Left lung (tissue), 4 donors: ENCODE measurements at regions not wholly inside any gene's neighbourhood (a gene's known extent, or its start where the extent isn't known, plus 50 kb on each side); places are given as distances from the start of the nearest gene placed in this dataset.

Experiments
- ATAC-seq: fragments of 200-7000 bp; cut with Tn5 transposase; one replicate; pipeline ENCODE4 v1.9.1; 2020; ENCODE audit warnings: moderate library complexity
- DNase-seq, 4 donors: peaks; one replicate each; pipeline ENCODE4 v3.0.0-alpha.2; 2013 to 2020
- H3K27ac ChIP-seq, 2 donors: fragments of 200-600 bp; sonication (generic) in 1 of 2; one replicate each; pipeline versions ENCODE4 v1.5.0 to v1.8.0; 2020 to 2021
- H3K27me3 ChIP-seq, 2 donors: fragments of 200-600 bp; sonication (generic) in 1 of 2; one replicate each; pipeline versions ENCODE4 v1.5.0 to v1.8.0; 2020 to 2021
- H3K36me3 ChIP-seq, 2 donors: fragments of 200-600 bp; sonication (generic) in 1 of 2; one replicate each; pipeline versions ENCODE4 v1.5.0 to v1.8.0; 2020 to 2021
- H3K4me1 ChIP-seq, 2 donors: fragments of 200-600 bp; one replicate each; pipeline ENCODE4 v1.8.0; 2021
- H3K4me3 ChIP-seq, 2 donors: fragments of 200-600 bp; sonication (generic) in 1 of 2; one replicate each; pipeline versions ENCODE4 v1.5.0 to v1.8.0; 2020 to 2021; ENCODE audit warnings: mild to moderate bottlenecking in 1 of 2
- H3K9me3 ChIP-seq, 2 donors: fragments of 200-600 bp; sonication (generic) in 1 of 2; one replicate each; pipeline versions ENCODE4 v1.5.0 to v1.8.0; 2020 to 2021
- CTCF ChIP-seq, 2 donors: fragments of 200-600 bp; sonication (generic) in 1 of 2; IDR thresholded peaks; one replicate each; pipeline versions ENCODE4 v1.5.0 to v1.8.0; 2021; ENCODE audit warnings: antibody characterized with exemption in 2 of 2
- intact Hi-C, 2 donors: fragments of 100-400 bp; cut with DNase I; formaldehyde crosslinking; loops; one replicate each; pipeline versions ENCODE4 v1.11.2 to v1.14.2; 2022
- donor health status: DM: no; HTN: yes; CAD: no.
- donor health status: DM: no; HTN: no; CAD: no.

GRCh38 chr2:41502752-41503151, 545.1 kb upstream of the PKDCC start:
- H3K4me1 ChIP-seq, result no peaks in the 10 kb centered on the region
- no peak overlapping the region for H3K4me3 ChIP-seq
- intact Hi-C loops, result no loop called here
- H3K36me3 ChIP-seq, result no peaks in the 10 kb centered on the region
- no peak for DNase-seq
- no peak for TF ChIP-seq CTCF (IDR thresholded peaks at IDR 0.05)
- H3K27me3 ChIP-seq, result no peaks in the 10 kb centered on the region
- no peak for ATAC-seq
- no peak overlapping the region for H3K27ac ChIP-seq
- H3K9me3 ChIP-seq, result peaks cover 0 to 35% of the 10 kb centered on the region in 2 donors

- no peaks in the 10 kb centered on the region for H3K4me1 ChIP-seq
- H3K4me3 ChIP-seq, result no peak overlapping the region
- no peaks in the 10 kb centered on the region for H3K36me3 ChIP-seq
- TF ChIP-seq CTCF (IDR thresholded peaks at IDR 0.05), result no peak
- no peak overlapping the region for H3K27ac ChIP-seq
- no peak for DNase-seq
- ATAC-seq, result no peak
- H3K9me3 ChIP-seq, result peaks cover 0 to 22% of the 10 kb centered on the region in 2 donors
- intact Hi-C loops, result no loop called here
- H3K27me3 ChIP-seq, result no peaks in the 10 kb centered on the region
Measured at GRCh38 chr2:41504532-41504931, 543.3 kb upstream of the PKDCC start.

- DNase-seq (no peak), ATAC-seq (no peak)
- Histone ChIP-seq H3K27ac (no peak overlapping the region), H3K4me1 (no peaks in the 10 kb centered on the region), H3K9me3 (no peaks in the 10 kb centered on the region), H3K36me3 (no peaks in the 10 kb centered on the region), H3K4me3 (no peak overlapping the region), H3K27me3 (no peaks in the 10 kb centered on the region)
- TF ChIP-seq CTCF (IDR thresholded peaks at IDR 0.05), result no peak
- intact Hi-C loops, result no loop called here
Measured at GRCh38 chr2:41510108-41510507, 537.7 kb upstream of the PKDCC start.

GRCh38 chr2:41521211-41521610, 526.6 kb upstream of the PKDCC start:
- H3K4me3 ChIP-seq, result no peak overlapping the region
- H3K9me3 ChIP-seq, result peaks cover 0 to 3% of the 10 kb centered on the region in 2 donors
- no peaks in the 10 kb centered on the region for H3K4me1 ChIP-seq
- H3K36me3 ChIP-seq, result no peaks in the 10 kb centered on the region
- DNase-seq, result no peak
- H3K27me3 ChIP-seq, result no peaks in the 10 kb centered on the region
- ATAC-seq, result no peak
- no peak for TF ChIP-seq CTCF (IDR thresholded peaks at IDR 0.05)
- H3K27ac ChIP-seq, result no peak overlapping the region
- intact Hi-C loops, result no loop called here

- TF ChIP-seq CTCF (IDR thresholded peaks at IDR 0.05), result no peak
Measured at GRCh38 chr2:41527525-41528323, 520.1 kb upstream of the PKDCC start.

More at GRCh38 chr2:41527525-41528323, 520.1 kb upstream of the PKDCC start:
- Histone ChIP-seq H3K4me1 (no peaks in the 10 kb centered on the region), H3K27me3 (no peaks in the 10 kb centered on the region), H3K4me3 (no peak overlapping the region), H3K36me3 (no peaks in the 10 kb centered on the region), H3K27ac (no peak overlapping the region), H3K9me3 (no peaks in the 10 kb centered on the region)
- intact Hi-C loops, result no loop called here
- no peak for DNase-seq
- no peak for ATAC-seq
